ENCODE measurements at regions not wholly inside any gene's neighbourhood (a gene's known extent, or its start where the extent isn't known, plus 50 kb on each side); places are given as distances from the start of the nearest gene placed in this dataset.

GRCh38 chr5:89396278-89396954, 513.4 kb upstream of the MEF2C start:
- TF ChIP-seq CTCF (IDR thresholded peaks at IDR 0.05) (no peak), POLR2A (IDR thresholded peaks at IDR 0.05) (no peak)
